ENCODE measurements at regions not wholly inside any gene's neighbourhood (a gene's known extent, or its start where the extent isn't known, plus 50 kb on each side); places are given as distances from the start of the nearest gene placed in this dataset.

GRCh38 chr5:15417156-15417555 is 82.8 kb upstream of the FBXL7 start:
- ChIA-PET CTCF (ENCODE audit: low intra/inter-chr PET ratio) (no interaction called here), POLR2A (no interaction called here)
- no peaks in the 10 kb centered on the region for H3K9me1 ChIP-seq (ENCODE audit: control insufficient read depth, insufficient read depth, low read length)
- H3K27ac ChIP-seq (ENCODE audit: extremely low read depth, low read depth, low read length) = no peak overlapping the region
- in situ Hi-C loops (cut with MboI) (no loop called here), intact Hi-C loops (cut with micrococcal nuclease) (no loop called here)
- no peaks in the 10 kb centered on the region for H3K4me1 ChIP-seq (replicated peaks in 1 of 2; ENCODE audit: control insufficient read depth in 2 of 2, insufficient read depth in 2 of 2, low read length in 2 of 2)
- 2% methylated on average over 3 of the region's 3 CpGs for WGBS (ENCODE audit: insufficient coverage, low coverage, missing lambda C conversion rate)
- no peak for FAIRE-seq
- H3K36me3 ChIP-seq (ENCODE audit: control insufficient read depth, insufficient read depth, low read length) = no peaks in the 10 kb centered on the region
- H3K9ac ChIP-seq (ENCODE audit: insufficient read depth in 1 of 2, low read depth in 2 of 2, low read length in 2 of 2) = no peak overlapping the region
- H3K4me2 ChIP-seq (ENCODE audit: insufficient read depth, low read length) = no peak overlapping the region
- no peaks in the 10 kb centered on the region for H3K27me3 ChIP-seq (ENCODE audit: control insufficient read depth in 2 of 2, insufficient read depth in 2 of 2, low read length in 2 of 2)
- H4K20me1 ChIP-seq (replicated peaks; ENCODE audit: control insufficient read depth, insufficient read depth, low read length) = no peaks in the 10 kb centered on the region
- no peak overlapping the region for H2AFZ ChIP-seq (ENCODE audit: low read depth, low read length)
- H3K4me3 ChIP-seq = no peak overlapping the region
- no TSS peak for BruUV-seq (replicated peaks)
- ATAC-seq = no peak
- DNase-seq (ENCODE audit: extremely low read depth in 1 of 4, low spot score in 3 of 4) = no peak
- peaks cover 4% of the 10 kb centered on the region for H3K9me3 ChIP-seq (replicated peaks; ENCODE audit: control insufficient read depth, insufficient read depth, low read depth, low read length)
- H3K79me2 ChIP-seq (ENCODE audit: control insufficient read depth, insufficient read depth, low read length) = no peaks in the 10 kb centered on the region
- TF ChIP-seq MEF2D (tag; conservative IDR thresholded peaks at IDR 0.05; ENCODE audit: low read depth) (no peak), CREBBP (IDR thresholded peaks at IDR 0.05; ENCODE audit: low read depth, low read length) (no peak), ATF3 (IDR thresholded peaks at IDR 0.05) (no peak), ATF3 (CRISPR knock-in tag; conservative IDR thresholded peaks at IDR 0.05) (no peak), CREB5 (CRISPR knock-in tag; IDR thresholded peaks at IDR 0.05) (no peak), NKRF (IDR thresholded peaks at IDR 0.05; ENCODE audit: borderline replicate concordance) (no peak), RFX5 (IDR thresholded peaks at IDR 0.05; ENCODE audit: low read depth, low read length) (no peak), CHCHD3 (CRISPR knock-in tag; IDR thresholded peaks at IDR 0.05) (no peak), CBX1 (IDR thresholded peaks at IDR 0.05; ENCODE audit: low read depth) (no peak), ZNF695 (CRISPR knock-in tag; IDR thresholded peaks at IDR 0.05) (no peak), ZNF197 (CRISPR knock-in tag; IDR thresholded peaks at IDR 0.05; ENCODE audit: low read depth) (no peak), ZNF79 (CRISPR knock-in tag; IDR thresholded peaks at IDR 0.05; ENCODE audit: low read depth) (no peak), FOXJ2 (tag; IDR thresholded peaks at IDR 0.05) (no peak), MAX (CRISPR knock-in tag; IDR thresholded peaks at IDR 0.05) (no peak), HDAC1 (IDR thresholded peaks at IDR 0.05) (no peak), HMGN3 (IDR thresholded peaks at IDR 0.05; ENCODE audit: borderline replicate concordance, extremely low read depth, insufficient read length, low read depth, low read length) (no peak), FOSL1 (tag; conservative IDR thresholded peaks at IDR 0.05) (no peak), TFAP4 (CRISPR knock-in tag; IDR thresholded peaks at IDR 0.05; ENCODE audit: borderline replicate concordance) (no peak), ZNF507 (tag; conservative IDR thresholded peaks at IDR 0.05) (no peak)

Data from K562 (cell line).